ENCODE measurements at regions not wholly inside any gene's neighbourhood (a gene's known extent, or its start where the extent isn't known, plus 50 kb on each side); places are given as distances from the start of the nearest gene placed in this dataset.

- TF ChIP-seq POLR2AphosphoS5 (IDR thresholded peaks at IDR 0.05; ENCODE audit: low read depth, low read length) (no peak), POLR2A (IDR thresholded peaks at IDR 0.05; ENCODE audit: low read depth, low read length) (no peak), TAF1 (IDR thresholded peaks at IDR 0.05; ENCODE audit: borderline replicate concordance, low read depth, low read length) (no peak)
These were observed 850.4 kb downstream of the KCNJ2 start for GRCh38 chr17:71019699-71020098.
